ENCODE measurements at regions not wholly inside any gene's neighbourhood (a gene's known extent, or its start where the extent isn't known, plus 50 kb on each side); places are given as distances from the start of the nearest gene placed in this dataset.

- no peak for DNase-seq
These were observed 113.9 kb upstream of the FOXF1 start for GRCh38 chr16:86396422-86396821.

- no peak for DNase-seq
These were observed 113.4 kb upstream of the FOXF1 start for GRCh38 chr16:86396901-86397311.

- no peak for DNase-seq
These were observed 112.1 kb upstream of the FOXF1 start for GRCh38 chr16:86398201-86398600.

- DNase-seq, result no peak
These were observed 111.7 kb upstream of the FOXF1 start for GRCh38 chr16:86398622-86399021.

- DNase-seq, result no peak
These were observed 109.2 kb upstream of the FOXF1 start for GRCh38 chr16:86401126-86401525.

GRCh38 chr16:86403085-86403484 lies 107.2 kb upstream of the FOXF1 start:
- DNase-seq, result no peak

GRCh38 chr16:86403541-86404163 lies 106.7 kb upstream of the FOXF1 start:
- no peak for DNase-seq

- DNase-seq, result no peak
These were observed 105.6 kb upstream of the FOXF1 start for GRCh38 chr16:86404678-86405077.

GRCh38 chr16:86405319-86405718 lies 105.0 kb upstream of the FOXF1 start:
- DNase-seq, result no peak

- no peak for DNase-seq
These were observed 104.3 kb upstream of the FOXF1 start for GRCh38 chr16:86406056-86406455.

GRCh38 chr16:86408685-86409084 lies 101.6 kb upstream of the FOXF1 start:
- DNase-seq, result no peak

- no peak for DNase-seq
These were observed 100.2 kb upstream of the FOXF1 start for GRCh38 chr16:86410081-86410480.

- DNase-seq, result no peak
These were observed 99.8 kb upstream of the FOXF1 start for GRCh38 chr16:86410529-86410928.

- no peak for DNase-seq
These were observed 98.4 kb upstream of the FOXF1 start for GRCh38 chr16:86411897-86412296.

GRCh38 chr16:86414991-86415740 lies 95.2 kb upstream of the FOXF1 start:
- DNase-seq, result no peak

- no peak for DNase-seq
These were observed 91.3 kb upstream of the FOXF1 start for GRCh38 chr16:86418981-86419380.

GRCh38 chr16:86419518-86419917 lies 90.8 kb upstream of the FOXF1 start:
- DNase-seq, result no peak

GRCh38 chr16:86421995-86422394 lies 88.3 kb upstream of the FOXF1 start:
- DNase-seq, result no peak

GRCh38 chr16:86424398-86424797 lies 85.9 kb upstream of the FOXF1 start:
- DNase-seq, result no peak

GRCh38 chr16:86424985-86425384 lies 85.3 kb upstream of the FOXF1 start:
- no peak for DNase-seq

- DNase-seq, result no peak
These were observed 84.2 kb upstream of the FOXF1 start for GRCh38 chr16:86426063-86426642.

GRCh38 chr16:86427433-86427851 lies 82.9 kb upstream of the FOXF1 start:
- no peak for DNase-seq

- DNase-seq, result no peak
These were observed 81.4 kb upstream of the FOXF1 start for GRCh38 chr16:86428729-86429517.

- DNase-seq, result no peak
These were observed 80.7 kb upstream of the FOXF1 start for GRCh38 chr16:86429663-86430062.

Data from activated T-cell treated with anti-CD3 and anti-CD28 coated beads, Interleukin-2, amount 50 U/mL, for 48 hours (primary cell).